HTR-8/SVneo (cell line): ENCODE measurements at regions not wholly inside any gene's neighbourhood (a gene's known extent, or its start where the extent isn't known, plus 50 kb on each side); places are given as distances from the start of the nearest gene placed in this dataset.

ENCODE experiments used
- DNase-seq: peaks from one replicate; pipeline ENCODE4 v3.0.0; 2011; ENCODE audit warnings: low spot score, mixed read lengths; ENCODE audit not compliant: insufficient read length
- FAIRE-seq: peaks from 2 replicates; lab custom pipeline; 2011; peaks lifted over from hg19 to GRCh38; lab: Jason Lieb, UNC

- DNase-seq (no peak), FAIRE-seq (peak; percentile 95)
Measured at GRCh38 chr14:65302571-65303189, 109.8 kb upstream of the FUT8 start.

- no peak for DNase-seq
- FAIRE-seq: no peak
Measured at GRCh38 chr14:65303190-65303898, 109.2 kb upstream of the FUT8 start.

- FAIRE-seq (peak; percentile 93), DNase-seq (no peak)
Measured at GRCh38 chr14:65303899-65304222, 108.7 kb upstream of the FUT8 start.

GRCh38 chr14:65304239-65304638, 108.3 kb upstream of the FUT8 start:
- DNase-seq (no peak), FAIRE-seq (no peak)

- FAIRE-seq: peak; percentile 83
Measured at GRCh38 chr14:65304963-65305362, 107.6 kb upstream of the FUT8 start.

GRCh38 chr14:65308536-65308935, 104.0 kb upstream of the FUT8 start:
- FAIRE-seq (no peak), DNase-seq (no peak)

More at GRCh38 chr14:65304963-65305362, 107.6 kb upstream of the FUT8 start:
- no peak for DNase-seq

GRCh38 chr14:65310568-65310967, 102.0 kb upstream of the FUT8 start:
- DNase-seq (no peak), FAIRE-seq (peak; percentile 28)

GRCh38 chr14:65312859-65313258, 99.7 kb upstream of the FUT8 start:
- FAIRE-seq: peak; percentile 89

GRCh38 chr14:65318636-65319506, 93.7 kb upstream of the FUT8 start:
- FAIRE-seq: peak; percentile 55
- DNase-seq: no peak

More at GRCh38 chr14:65312859-65313258, 99.7 kb upstream of the FUT8 start:
- no peak for DNase-seq

GRCh38 chr14:65320661-65321308, 91.7 kb upstream of the FUT8 start:
- no peak for DNase-seq
- no peak for FAIRE-seq

GRCh38 chr14:65321370-65321875, 91.1 kb upstream of the FUT8 start:
- DNase-seq (peak; percentile 76), FAIRE-seq (peak; percentile 94)

- DNase-seq (no peak), FAIRE-seq (peak; percentile 51)
Measured at GRCh38 chr14:65329481-65329880, 83.0 kb upstream of the FUT8 start.

GRCh38 chr14:65329911-65330310, 82.6 kb upstream of the FUT8 start:
- peak; percentile 62 for FAIRE-seq

GRCh38 chr14:65330416-65330815, 82.1 kb upstream of the FUT8 start:
- FAIRE-seq (peak; percentile 72), DNase-seq (no peak)

More at GRCh38 chr14:65329911-65330310, 82.6 kb upstream of the FUT8 start:
- no peak for DNase-seq

GRCh38 chr14:65331652-65332051, 80.9 kb upstream of the FUT8 start:
- FAIRE-seq: peak; percentile 52
- DNase-seq: no peak

- FAIRE-seq (no peak), DNase-seq (no peak)
Measured at GRCh38 chr14:65332141-65332871, 80.2 kb upstream of the FUT8 start.

- FAIRE-seq: peak; percentile 67
Measured at GRCh38 chr14:65333943-65334687, 78.4 kb upstream of the FUT8 start.

GRCh38 chr14:65334765-65335410, 77.6 kb upstream of the FUT8 start:
- FAIRE-seq: peak; percentile 96
- no peak for DNase-seq

More at GRCh38 chr14:65333943-65334687, 78.4 kb upstream of the FUT8 start:
- DNase-seq: no peak
